ENCODE measurements at regions not wholly inside any gene's neighbourhood (a gene's known extent, or its start where the extent isn't known, plus 50 kb on each side); places are given as distances from the start of the nearest gene placed in this dataset.
"Not testable (repeated sequence)": the region's sequence is repeated elsewhere in the genome, so short reads cannot be mapped to it uniquely, and the experiment has no call there.

- DNase-seq = no peak
Observed at GRCh38 chr3:28575746-28576613, 227.4 kb upstream of the AZI2 start.

DNA sequence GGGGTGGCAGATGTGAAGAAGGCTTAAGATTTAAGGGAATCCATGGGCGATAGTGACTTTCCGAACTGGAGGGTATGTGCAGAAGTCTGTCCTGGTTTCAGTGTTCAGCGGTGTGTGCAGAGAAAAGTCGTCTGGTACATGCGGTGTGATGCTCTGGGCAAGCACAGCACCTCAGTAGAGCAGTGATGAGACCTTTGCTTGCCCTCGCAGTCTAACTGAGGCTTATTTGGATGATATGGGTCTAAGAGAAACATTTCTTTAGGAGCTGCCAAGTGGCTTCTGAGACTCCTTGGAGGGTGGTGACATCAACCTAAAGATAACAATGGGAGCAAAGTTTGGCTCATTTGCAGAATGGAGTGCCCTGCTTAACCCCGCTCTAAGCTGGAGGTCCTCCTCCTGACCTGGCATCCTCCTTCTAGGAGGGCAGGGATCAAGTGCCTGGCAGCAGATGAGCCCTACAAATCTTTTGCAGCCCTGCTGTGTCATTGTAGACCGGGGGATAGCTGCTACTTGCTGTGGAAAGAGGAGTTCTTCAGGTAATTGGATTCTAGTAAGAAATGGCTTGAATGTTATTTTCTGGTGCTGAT is 228.1 kb upstream of the AZI2 start:
- DNase-seq = no peak

DNA sequence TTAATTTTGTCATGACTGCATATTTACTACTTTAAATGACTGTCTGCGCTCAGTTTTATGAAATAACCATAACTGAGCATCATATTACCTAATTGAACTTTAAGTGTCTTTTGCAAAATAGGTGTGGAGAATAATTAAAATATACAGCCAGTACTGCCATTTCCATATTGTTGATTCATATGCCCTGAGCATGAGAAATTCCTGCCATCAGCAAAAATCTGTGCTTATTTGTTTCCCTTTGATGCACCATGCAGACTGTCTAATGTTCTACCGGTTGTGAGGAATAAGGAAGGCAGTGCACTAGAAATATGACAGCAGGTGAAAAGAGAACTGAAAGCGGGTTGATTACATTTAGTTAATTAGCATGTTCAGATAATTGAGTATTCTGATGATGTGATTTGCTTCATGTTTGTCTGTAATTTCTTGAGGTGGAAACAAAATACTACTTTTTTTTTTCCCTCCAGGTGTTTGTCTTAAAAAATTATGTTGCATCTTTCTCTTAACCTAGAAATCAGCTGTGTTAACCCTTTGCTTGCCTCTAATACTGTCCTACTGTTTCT is 229.4 kb upstream of the AZI2 start:
- no peak for DNase-seq

DNA sequence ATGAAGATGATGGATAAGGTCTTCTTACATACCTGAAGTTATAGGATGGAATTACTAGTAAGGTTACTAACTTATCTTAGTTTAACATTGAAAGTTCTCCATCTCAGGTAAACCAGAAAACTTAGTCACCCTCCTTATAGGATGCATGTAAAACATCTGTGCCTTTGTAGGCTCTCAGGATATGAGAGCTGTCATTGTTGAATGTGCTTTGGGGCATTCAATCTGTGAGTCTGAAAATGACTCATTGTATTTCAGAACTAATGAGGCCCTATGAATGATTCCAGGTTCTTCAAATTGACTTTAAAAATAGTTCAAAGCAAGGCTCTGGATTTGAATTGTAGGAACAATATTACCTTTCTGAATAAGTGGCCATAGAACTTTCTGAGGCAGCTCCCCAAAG is 237.7 kb upstream of the AZI2 start:
- DNase-seq = no peak

DNA sequence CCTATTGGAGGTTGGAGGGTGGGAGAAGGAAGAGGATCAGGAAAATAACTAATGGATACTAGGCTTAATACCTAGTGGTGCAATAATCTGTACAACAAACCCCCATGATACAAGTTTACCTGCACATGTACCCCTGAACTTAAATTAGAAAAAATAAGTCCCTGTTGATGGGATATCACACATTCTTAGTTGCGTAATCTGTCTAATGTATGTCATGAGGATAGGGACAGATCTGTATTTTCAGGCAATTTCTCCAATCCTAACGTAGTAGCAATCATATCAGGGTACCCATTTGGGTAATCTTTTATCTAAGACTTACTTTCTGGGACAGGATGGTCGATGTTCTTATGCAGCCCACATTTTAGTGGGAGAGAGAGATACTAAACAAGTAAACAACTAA is 239.1 kb upstream of the AZI2 start:
- no peak for DNase-seq

- DNase-seq = no peak
Observed at GRCh38 chr3:28590216-28590615, 241.6 kb upstream of the AZI2 start.

DNA sequence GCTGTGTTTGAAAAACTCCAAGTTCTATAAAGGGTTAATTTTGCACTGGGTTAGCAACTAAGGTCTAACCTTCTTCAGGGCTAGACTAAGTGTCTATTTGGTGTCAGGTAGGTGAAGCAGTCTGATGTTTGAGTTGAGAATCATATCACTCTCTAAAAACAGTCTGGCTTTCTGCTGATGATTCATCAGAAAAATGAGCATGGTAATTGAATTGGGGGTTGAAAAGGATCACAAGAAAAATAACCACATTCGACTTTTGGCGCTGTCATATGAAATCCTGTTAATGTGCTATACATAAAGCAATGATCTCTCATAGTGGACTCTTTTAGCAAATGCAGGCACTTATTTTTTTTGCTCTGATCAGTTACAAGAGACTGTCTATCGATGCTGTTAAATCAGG is 242.2 kb upstream of the AZI2 start:
- no peak for DNase-seq

- no peak for DNase-seq
Observed at GRCh38 chr3:28595372-28595771, 246.7 kb upstream of the AZI2 start.

DNA sequence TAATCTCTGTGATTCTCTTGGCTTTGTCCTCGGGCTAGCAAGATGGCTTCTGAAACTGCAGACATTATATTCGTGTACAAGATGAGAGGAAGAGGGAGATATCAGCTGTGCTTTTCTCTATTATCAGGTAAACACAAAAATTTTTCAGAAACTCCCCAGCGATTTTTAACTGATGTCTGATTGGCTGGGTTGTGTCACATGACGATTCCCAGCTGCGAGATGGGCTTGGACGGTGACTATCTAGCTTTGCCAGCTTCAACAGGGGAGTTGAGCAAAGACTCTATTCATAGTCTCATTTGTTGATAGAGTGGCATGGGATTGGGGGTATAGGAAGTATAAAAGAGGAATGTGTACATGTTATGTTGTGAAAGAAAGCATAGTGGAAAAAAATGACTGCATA is 248.8 kb upstream of the AZI2 start:
- no peak for DNase-seq

- no peak for DNase-seq
Observed at GRCh38 chr3:28598165-28598564, 249.5 kb upstream of the AZI2 start.

DNA sequence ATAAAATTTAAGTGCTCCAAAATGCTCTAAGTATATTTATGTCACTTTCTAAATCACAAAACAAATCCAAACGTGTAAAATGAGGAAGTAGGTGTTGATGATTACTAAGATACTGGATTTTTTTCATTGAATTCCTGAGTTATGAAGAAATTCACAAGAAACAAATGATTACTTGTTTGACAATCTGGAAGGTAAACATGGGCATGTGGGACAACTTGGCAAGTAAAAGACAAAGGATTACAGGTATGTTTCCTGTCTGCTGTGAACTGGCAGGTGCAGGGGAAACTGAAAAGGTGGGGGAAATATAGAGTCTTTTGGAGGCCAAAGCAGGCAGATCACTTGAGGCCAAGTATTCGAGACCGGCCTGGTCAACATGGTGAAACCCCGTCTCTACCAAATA is 252.7 kb upstream of the AZI2 start:
- DNase-seq = no peak

- DNase-seq = no peak
Observed at GRCh38 chr3:28606283-28606682, 257.7 kb upstream of the AZI2 start.

GRCh38 chr3:28612232-28612631 is 263.6 kb upstream of the AZI2 start:
- no peak for DNase-seq

GRCh38 chr3:28613511-28614106 is 265.0 kb upstream of the AZI2 start:
- DNase-seq = no peak

DNA sequence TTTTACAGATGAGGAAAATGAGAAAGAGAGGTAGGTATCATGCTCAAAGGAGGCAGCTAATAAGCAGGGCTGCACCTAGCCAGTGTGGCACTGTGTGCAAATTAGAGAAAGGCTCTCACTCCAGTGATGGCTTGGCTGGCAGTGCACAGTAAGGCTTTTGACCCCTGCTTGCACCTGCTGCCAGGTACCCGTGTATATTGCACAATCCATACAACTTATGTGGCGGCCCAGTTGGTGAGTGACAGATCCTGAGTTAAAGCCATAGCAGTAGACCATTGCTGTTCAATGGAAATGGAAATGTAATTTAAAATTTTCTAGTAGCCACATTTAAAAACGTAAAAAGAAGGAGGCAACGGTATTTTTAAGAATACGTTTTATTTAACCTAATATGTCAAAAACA is 266.4 kb upstream of the AZI2 start:
- no peak for DNase-seq

- no peak for DNase-seq
Observed at GRCh38 chr3:28615971-28616370, 267.3 kb upstream of the AZI2 start.

DNA sequence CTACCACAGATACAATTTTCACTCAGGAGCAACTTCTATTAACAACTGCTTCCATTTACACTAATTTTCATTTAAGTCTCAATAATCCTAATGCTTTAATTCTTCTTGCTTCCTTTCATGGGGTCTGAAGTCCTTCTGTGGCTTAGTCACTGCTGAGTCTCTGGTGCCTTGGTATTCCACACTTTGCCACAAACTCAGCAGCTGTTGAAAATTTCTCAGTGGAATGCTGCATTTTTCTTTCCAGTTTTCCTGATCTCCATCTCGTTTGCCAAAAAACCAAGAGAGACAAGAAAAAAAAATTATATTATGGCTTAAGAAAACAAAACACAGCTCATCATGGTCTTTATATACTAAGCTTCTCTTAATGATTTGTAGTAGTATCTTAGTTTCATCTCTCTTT is 269.2 kb upstream of the AZI2 start:
- DNase-seq = no peak

DNA sequence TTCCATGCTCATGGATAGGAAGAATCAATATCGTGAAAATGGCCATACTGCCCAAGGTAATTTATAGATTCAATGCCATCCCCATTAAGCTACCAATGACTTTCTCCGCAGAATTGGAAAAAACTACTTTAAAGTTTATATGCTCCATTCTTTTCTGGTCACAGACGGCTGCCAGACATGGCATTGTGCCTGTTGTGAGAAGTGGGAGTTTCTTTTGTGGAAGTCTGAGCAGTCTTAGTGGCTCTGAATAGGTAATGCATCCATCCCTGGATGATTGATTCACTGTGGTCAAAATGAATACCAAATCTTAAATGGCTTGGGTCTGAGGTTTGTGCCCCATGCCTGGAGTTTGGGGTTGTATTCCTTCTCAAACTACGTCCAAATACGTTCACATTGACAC is 274.5 kb upstream of the AZI2 start:
- DNase-seq = no peak

- DNase-seq = no peak
Observed at GRCh38 chr3:28624084-28624483, 275.5 kb upstream of the AZI2 start.

GRCh38 chr3:28627843-28628242 is 279.2 kb upstream of the AZI2 start:
- not testable (repeated sequence) for DNase-seq

GRCh38 chr3:28634019-28634418 is 285.4 kb upstream of the AZI2 start:
- no peak for DNase-seq

DNA sequence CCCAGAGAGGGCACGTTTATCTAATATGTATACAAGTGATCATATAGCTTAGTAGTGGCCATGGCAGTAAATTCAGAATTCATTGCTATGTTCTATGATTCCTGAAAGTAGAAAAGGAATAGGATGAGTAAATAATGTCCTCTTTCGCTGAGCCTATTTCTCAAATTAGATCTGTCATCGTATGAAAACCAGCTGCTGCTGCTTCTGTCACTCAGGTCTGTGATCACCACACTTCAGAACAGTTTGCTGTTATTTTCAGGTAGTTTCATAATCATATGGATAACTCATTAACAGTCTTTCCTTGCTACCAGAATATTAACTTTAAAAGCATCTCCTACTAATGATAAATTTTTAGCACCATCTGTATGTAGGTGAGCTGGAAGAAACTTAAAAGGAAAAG is 289.1 kb upstream of the AZI2 start:
- no peak for DNase-seq

DNA sequence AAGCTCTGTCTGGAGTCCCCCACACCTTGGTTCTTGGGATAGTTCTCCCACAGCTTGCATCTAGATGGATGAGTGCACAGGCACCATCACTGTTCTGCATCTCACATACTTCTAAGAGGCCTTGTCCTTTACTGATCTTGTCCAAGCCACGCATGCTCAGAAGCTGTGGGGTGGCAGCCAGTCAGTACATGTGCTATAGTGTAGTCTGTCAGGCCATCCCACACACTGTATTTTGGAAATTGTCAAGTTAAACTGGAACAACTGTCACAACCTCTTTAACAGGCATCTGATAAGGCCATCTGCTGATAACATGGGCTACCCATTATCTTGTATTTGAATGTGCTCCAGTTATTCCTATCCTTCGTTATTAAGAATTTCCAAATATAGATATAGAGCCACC is 296.5 kb upstream of the AZI2 start:
- no peak for DNase-seq

GRCh38 chr3:28646435-28646834 is 297.8 kb upstream of the AZI2 start:
- no peak for DNase-seq
